Activated CD4-positive, alpha-beta T cell treated with anti-CD3 and anti-CD28 coated beads for 48 hours (primary cell): ENCODE measurements at regions not wholly inside any gene's neighbourhood (a gene's known extent, or its start where the extent isn't known, plus 50 kb on each side); places are given as distances from the start of the nearest gene placed in this dataset.

Experiments used
- DNase-seq: peaks from one replicate; pipeline ENCODE4 v3.0.0-alpha.2; 2020

- no peak for DNase-seq
These were observed 52.3 kb upstream of the SNTG2 start for GRCh38 chr2:898319-898718.

DNA sequence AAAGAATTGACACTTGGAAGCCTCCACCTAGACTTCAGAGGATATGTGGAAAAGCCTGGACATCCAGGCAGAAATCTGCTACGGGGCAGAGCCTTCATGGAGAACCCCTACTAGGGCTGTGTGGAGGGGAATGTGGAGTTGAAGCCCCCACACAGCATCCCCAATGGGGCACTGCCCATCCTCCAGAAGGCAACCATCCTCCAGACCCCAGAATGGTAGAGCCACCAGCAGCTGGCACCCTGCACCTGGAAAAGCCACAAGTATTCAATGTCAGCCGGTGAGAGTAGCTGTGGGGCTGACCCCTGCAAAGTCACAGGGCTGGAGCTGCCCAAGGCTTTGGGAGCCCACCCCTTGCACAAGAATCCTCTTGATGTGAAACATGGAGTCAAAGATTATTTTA, 53.6 kb upstream of the SNTG2 start:
- no peak for DNase-seq

GRCh38 chr2:893311-893710, 57.3 kb upstream of the SNTG2 start:
- DNase-seq: peak; percentile 3

DNA sequence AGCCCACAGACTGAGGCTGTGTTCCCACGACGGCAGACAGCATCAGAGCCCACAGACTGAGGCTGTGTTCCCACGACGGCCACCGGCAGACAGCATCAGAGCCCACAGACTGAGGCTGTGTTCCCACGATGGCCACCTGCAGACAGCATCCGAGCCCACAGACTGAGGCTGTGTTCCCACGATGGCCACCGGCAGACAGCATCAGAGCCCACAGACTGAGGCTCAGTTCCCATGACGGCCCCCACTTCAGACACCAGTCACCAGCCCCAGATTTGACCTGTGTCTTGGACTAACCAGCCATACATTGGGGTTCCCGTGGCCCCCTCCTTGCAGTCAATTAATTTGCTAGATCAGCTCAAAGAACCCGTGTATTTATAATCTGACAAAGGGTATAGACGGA, 57.8 kb upstream of the SNTG2 start:
- DNase-seq: no peak

DNA sequence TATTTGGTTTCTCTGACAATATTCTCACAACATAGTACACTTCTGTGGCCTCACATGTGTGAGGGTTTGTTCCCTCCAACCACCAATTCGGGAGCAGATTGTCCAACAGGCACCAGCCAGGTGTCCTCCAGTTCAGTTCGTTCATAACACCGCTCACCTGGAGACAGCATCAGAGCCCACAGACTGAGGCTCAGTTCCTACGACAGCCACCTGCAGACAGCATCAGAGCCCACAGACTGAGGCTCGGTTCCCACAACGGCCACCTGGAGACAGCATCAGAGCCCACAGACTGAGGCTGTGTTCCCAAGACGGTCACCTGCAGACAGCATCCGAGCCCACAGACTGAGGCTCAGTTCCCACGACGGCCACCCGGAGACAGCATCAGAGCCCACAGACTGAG, 58.2 kb upstream of the SNTG2 start:
- no peak for DNase-seq

- no peak for DNase-seq
These were observed 58.9 kb upstream of the SNTG2 start for GRCh38 chr2:891734-892133.

GRCh38 chr2:890791-891190, 59.9 kb upstream of the SNTG2 start:
- no peak for DNase-seq

DNA sequence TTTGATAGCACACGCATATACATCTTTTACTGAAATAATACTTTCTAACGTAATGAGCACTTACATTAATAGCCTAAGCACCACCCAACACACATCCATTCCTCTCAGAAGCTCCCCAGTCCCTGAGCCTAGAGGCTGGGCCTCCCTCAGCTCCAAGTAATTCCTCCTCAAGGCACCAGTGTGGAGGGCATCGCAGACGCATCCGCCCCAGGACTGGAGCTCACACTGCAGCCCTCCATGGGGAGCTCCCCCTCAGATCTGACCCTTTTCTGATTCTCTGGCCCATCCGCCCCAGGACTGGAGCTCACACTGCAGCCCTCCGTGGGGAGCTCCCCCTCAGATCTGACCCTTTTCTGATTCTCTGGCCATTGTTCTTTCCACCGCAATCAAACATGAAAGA, 60.4 kb upstream of the SNTG2 start:
- DNase-seq: no peak

DNA sequence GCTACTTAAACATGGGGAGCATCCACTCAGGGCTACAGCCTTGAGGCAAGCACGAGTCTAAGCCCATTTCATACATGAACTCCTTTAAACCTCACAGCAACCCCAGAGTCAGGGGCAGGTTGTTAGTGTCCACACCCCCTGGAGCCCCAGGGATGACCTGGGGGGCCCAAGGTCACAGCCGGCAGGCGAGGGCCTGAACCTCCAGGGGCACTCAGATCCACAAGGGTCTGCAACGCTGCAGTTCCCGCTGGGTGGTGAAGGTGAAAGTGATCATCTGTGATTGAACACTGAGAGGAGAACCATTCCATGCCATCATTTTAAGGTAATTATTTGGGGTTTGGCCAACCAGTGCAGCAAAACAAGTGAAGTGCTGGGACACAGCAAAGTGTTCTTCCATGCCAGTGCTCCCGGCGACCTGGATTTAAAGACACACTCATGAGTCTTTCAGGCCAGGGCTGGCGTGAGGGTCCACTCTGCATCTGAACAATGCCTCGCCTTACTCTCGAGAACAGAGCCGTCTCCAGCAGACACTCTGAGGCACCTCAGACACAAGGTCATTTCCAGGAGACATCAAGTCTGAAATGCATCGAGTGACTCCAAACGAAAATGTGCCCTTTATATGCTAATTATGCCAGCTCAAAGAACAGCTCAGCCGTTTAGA, 61.6 kb upstream of the SNTG2 start:
- DNase-seq: no peak

DNA sequence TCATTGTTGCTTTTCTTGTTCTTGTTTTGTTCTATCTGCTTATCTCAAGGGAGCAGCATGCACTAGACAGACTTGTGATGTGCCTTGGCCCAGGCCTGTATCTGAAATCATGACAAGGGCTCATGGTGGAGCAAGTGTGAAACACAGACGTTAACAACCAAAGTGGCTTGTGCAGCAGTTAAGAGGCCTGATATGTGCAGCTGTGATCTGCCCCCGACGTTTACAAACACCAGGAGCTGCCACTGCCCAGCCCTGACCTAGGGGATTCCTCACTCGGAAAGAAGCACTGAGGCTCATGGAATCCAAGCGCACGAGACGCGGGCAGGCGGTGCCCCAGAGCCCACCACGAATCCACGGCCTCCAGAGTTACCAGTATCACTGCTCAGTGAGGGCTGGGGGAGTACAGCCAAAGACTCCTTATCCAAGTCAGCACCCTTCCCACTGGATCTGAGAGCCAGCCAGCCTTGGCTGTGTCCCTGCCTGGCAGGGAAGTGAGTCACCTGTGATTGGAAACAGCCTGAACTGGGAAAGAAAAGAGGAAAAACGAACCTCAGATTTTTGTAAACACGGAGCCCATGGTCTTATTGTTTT, 62.3 kb upstream of the SNTG2 start:
- no peak for DNase-seq

DNA sequence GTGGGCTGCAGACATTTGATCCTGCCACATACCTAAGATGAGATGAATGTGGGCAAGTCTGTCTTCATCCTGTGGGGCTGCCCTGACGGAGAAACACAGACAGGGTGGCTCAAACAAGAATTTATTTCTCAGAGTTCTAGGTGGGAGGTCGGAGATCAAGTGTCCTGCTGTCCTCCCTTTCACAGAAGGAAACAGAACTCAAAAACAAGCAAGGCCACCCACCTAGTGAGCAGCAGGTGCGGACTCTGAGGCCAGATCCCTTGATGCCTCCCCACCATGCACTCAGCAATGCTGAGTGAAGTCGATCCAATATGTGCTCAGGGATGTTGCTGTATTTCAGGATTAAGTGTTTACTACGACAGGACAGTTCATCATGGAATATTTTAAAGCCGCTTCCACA, 63.0 kb upstream of the SNTG2 start:
- no peak for DNase-seq

DNA sequence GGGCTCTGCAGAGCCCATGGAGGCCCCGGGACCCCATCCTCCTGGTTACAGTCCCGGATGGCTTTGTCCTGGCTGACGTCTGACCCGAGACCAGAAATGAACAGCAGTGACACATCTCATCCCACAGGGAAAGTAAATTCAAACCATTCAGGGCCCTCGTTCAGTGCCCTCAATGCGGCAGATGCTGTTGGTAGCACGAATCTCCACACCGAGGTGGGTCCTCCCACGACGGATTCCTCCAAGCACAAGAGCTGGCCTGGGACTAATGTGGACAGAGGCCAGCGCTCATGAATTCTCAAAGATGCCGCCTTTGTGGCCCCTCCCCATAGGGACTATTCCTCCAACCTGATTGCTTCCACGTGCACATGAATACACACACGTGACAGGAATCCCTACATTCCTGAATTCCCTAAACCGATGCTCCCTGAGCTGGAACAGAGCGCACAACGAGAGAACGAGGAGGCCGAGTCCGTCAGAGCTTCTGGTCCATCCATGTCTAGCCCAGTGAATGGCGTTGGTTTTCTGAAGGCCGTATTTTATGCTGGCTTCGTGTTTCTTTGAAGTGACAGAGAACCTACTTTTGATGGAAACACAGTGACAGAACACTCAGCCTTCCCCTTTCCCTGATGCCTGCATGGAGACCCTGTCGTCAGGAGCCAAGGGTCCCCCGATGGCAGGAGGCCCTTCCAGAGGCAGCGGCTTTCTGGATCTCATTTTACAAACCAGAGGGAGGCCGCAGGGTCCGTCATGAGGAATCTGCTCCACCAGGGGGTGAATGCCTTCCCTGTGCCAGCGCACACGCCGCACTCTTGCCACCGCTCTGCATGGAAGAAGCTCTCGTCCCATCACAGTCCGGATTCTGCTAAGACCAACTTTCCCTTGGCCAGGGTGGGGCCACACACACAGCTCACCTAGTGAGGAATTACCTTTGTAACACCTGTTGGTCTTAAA, 64.3 kb upstream of the SNTG2 start:
- no peak for DNase-seq

DNA sequence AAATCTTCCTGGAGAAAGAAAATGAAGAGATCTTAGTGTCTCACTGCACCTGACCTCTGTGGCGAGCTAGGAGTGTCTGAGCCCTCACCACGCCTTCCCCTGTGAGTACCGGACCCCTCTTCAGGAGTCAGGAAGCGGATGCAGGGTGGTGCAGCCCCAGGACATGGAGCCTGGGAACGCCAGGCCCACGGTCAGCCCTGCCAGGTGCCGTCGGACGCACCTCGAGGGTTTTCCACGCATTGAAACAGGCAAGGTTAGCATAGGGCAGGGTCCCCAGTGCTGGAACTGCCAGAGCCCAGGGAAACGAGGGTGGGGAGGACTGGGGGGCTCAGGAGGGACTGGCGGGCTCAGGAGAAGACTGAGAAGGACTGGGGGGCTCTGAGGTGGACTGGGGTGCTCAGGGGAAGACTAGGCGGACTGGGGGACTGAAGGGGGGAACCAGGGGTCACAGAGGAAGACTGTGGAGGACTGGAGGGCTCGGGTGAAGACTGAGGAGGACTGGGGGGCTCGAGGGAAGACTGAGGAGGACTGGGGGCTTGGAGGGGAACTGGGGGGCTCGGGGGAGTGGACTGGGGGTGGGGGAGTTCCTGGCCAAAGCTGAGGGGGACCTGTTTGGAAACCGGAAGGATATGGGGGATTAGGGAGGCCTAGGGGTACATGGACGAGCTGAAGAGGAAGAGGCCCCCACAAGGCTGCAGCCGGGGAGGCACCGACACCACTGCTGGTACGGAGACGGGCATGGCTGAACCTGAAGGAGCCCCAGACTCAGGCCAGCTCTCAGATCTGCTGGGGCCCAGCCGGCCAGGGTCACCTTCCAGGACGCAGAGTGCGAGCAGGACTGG, 65.2 kb upstream of the SNTG2 start:
- no peak for DNase-seq

DNA sequence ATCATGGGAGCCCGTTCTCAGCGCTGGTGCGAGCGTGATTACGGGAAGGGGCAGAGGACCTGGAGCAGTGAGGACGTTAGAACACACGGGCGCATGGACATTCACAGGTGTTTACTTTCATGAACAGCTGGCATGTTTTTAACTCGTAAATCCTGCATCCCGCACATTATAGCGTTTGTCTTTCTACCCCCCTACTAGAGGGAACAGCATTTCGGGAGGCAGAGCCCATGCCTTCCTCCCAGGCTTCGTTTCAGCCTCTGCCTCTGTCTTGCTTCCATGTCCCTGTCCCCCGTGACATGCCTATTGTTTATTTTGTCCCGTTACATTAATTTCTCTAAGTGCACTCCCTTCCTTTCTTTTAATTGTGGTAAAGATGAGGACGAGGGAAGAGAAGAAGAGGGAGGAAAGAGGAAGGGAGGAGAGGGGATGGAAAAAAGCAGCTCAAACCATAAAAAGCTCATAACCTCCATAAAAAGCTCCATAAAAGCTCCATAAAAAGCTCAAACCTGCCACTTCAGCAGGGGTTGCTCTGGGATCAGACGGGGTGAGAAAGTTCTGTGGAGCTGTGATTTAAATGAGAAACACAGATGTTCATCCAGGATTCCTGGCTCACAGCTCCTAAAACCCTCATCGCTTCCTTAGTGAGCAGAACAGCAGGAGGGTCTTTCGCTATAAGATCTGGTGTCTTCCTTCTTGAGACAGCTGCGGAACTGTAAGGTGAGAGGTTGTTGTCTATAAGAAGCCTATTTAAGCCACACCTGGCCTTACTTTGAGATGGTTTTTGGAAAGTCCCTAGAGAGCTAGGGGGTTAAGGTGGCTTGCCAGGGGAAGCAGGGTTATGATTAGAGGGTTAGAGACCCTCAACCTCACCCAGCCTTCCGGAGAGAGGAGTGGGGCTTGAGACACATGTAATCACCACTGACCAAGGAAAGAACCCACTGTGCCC, 66.6 kb upstream of the SNTG2 start:
- no peak for DNase-seq

- no peak for DNase-seq
These were observed 67.3 kb upstream of the SNTG2 start for GRCh38 chr2:883260-883802.

- no peak for DNase-seq
These were observed 69.3 kb upstream of the SNTG2 start for GRCh38 chr2:881204-881918.

DNA sequence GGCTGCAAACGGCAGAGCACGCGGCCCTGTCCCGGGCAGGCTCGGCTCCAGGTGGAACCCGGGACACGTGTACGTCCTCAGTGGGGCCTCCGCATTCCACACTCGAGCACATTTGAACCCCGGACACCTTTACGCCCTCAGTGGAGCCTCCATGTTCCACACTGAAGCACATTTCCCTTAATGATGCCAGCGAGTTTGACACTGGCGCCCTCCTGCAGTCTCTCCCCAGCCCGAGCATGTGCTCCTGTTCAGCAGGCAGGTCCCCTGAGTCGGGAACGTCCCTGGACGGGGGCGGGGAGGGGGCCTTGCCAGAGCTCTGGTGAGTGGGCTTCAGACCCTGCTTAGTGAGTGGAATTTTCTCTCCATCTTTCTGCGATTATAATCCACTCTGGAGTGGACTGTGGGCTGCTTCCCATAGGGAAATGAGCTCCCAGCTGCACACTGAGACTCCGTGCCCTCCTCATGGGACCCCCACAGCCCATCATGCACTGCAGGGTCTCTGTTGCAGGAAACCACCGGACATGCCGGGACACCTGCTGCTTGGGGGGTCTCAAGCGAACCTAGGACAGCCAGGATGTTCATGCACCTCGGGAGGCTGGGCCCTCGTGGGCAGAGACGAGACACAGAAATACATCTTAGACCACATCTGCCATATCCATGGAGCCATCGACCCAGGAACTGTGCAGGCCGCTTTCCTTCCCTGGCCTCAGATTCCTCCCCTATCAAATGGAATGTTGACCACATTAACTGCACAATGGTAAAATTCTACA, 70.3 kb upstream of the SNTG2 start:
- no peak for DNase-seq

DNA sequence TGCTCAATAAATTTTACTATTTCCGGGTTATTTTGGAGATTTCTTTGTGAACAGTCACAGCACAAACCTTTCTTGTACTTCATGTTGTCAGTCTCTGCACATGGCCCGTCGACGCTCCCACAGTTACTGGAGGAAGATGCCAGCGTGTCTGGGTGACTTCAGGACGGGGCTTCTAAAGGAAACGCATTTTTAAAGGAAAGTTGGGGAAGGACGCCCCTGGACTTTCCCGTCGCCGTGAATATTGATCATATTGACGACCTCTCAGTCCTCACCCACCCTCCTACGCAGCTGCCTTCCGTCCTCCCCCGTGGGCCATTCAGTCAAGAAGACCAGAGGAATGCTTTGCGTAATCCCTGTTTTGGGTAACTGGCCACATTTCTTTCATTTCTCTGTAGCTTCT, 71.1 kb upstream of the SNTG2 start:
- no peak for DNase-seq

DNA sequence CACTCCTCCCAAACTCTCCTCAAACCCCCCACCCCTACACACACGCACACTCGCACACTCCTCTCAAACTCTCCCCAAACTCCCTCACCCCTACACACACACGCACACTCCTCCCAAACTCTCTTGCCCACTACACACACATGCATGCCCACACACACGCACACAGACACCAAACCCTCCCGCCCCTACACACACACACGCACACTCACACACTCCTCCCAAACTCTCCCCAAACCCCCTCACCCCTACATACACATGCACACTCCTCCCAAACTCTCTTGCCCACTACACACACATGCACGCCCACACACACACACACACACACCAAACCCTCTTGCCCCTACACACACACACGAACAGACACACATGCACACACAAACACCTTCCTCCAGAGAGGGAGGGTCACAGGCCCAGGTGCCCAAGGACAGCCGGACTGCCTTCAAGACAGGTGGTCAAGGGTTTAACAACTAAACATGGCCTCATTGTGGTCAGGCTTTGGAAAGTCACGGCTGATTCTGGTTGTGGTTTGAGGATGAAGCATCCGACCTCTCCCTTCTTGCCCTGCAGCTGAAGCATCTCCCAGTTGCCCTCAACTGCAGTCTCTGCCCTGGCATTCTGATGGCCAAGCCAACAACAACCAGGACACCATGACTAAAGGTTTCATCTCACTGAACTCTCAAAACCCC, 72.3 kb upstream of the SNTG2 start:
- no peak for DNase-seq

- no peak for DNase-seq
These were observed 72.9 kb upstream of the SNTG2 start for GRCh38 chr2:877747-878146.
